ENCODE measurements at regions not wholly inside any gene's neighbourhood (a gene's known extent, or its start where the extent isn't known, plus 50 kb on each side); places are given as distances from the start of the nearest gene placed in this dataset.

DNA sequence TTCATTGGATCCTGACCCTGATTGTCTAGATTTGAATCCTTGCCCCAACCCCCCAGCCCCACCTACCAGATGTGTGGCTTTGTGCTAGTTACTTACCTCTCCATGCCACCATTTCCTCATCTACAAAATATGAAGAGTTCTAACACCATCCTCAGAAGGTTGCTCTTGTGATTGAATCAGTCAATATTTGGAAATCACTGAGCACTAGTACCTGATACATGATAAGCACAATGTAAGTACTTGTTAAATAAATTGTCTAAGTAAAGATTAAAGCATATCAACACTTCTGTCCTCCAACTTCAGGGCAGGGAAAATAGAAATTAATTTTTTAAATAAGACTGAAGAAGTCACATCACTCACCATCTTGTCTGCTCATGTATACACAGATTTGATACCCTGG lies 249.6 kb upstream of the KLF3 start:
- TF ChIP-seq POLR2AphosphoS5 (IDR thresholded peaks at IDR 0.05; ENCODE audit: low read depth) (no peak), REST (IDR thresholded peaks at IDR 0.05; ENCODE audit: insufficient replicate concordance, low read depth) (no peak), SPI1 (IDR thresholded peaks at IDR 0.05; ENCODE audit: borderline replicate concordance, low read depth) (no peak)
- TF ChIP-seq, protein P1, sequence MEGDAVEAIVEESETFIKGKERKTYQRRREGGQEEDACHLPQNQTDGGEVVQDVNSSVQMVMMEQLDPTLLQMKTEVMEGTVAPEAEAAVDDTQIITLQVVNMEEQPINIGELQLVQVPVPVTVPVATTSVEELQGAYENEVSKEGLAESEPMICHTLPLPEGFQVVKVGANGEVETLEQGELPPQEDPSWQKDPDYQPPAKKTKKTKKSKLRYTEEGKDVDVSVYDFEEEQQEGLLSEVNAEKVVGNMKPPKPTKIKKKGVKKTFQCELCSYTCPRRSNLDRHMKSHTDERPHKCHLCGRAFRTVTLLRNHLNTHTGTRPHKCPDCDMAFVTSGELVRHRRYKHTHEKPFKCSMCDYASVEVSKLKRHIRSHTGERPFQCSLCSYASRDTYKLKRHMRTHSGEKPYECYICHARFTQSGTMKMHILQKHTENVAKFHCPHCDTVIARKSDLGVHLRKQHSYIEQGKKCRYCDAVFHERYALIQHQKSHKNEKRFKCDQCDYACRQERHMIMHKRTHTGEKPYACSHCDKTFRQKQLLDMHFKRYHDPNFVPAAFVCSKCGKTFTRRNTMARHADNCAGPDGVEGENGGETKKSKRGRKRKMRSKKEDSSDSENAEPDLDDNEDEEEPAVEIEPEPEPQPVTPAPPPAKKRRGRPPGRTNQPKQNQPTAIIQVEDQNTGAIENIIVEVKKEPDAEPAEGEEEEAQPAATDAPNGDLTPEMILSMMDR (IDR thresholded peaks at IDR 0.05; ENCODE audit: insufficient read depth, low read length), result no peak

Measured in HL-60 (cell line).